ENCODE measurements at regions not wholly inside any gene's neighbourhood (a gene's known extent, or its start where the extent isn't known, plus 50 kb on each side); places are given as distances from the start of the nearest gene placed in this dataset.

DNA sequence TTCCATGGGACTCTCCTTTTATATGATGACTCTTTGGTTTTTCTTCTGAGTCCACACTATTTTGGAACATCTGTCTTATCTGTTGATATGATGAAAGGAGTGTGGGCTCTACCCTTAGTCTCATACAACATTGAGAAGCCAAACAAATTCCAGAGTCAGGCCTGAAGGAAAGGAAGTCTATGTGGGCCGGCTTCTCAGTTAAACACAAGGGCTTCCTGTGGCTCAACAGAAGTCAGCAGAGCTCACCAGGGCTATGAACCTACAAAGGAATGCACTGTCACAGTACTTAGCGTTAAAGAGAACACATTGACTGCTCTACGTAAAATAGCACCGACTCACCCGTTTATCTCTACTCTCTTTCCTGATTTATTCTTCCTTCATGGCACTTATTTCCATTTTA lies 641.0 kb upstream of the FRG1 start:
- no peak for DNase-seq
- no peak overlapping the region for H3K27ac ChIP-seq
- WGBS, 2 donors, result 72 to 77% methylated on average over 5 of the region's 5 CpGs
- H3K27me3 ChIP-seq, result no peaks in the 10 kb centered on the region
- intact Hi-C loops (cut with DNase I), result no loop called here
- H3K4me3 ChIP-seq (replicated peaks in 1 of 3), result no peak overlapping the region
- TF ChIP-seq POLR2A (IDR thresholded peaks at IDR 0.05), result no peak
- TF ChIP-seq, protein P1, sequence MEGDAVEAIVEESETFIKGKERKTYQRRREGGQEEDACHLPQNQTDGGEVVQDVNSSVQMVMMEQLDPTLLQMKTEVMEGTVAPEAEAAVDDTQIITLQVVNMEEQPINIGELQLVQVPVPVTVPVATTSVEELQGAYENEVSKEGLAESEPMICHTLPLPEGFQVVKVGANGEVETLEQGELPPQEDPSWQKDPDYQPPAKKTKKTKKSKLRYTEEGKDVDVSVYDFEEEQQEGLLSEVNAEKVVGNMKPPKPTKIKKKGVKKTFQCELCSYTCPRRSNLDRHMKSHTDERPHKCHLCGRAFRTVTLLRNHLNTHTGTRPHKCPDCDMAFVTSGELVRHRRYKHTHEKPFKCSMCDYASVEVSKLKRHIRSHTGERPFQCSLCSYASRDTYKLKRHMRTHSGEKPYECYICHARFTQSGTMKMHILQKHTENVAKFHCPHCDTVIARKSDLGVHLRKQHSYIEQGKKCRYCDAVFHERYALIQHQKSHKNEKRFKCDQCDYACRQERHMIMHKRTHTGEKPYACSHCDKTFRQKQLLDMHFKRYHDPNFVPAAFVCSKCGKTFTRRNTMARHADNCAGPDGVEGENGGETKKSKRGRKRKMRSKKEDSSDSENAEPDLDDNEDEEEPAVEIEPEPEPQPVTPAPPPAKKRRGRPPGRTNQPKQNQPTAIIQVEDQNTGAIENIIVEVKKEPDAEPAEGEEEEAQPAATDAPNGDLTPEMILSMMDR (IDR thresholded peaks at IDR 0.05), result no peak
- no peaks in the 10 kb centered on the region for H3K9me3 ChIP-seq
- H3K36me3 ChIP-seq, result no peaks in the 10 kb centered on the region
- H3K4me1 ChIP-seq, result no peaks in the 10 kb centered on the region

DNA sequence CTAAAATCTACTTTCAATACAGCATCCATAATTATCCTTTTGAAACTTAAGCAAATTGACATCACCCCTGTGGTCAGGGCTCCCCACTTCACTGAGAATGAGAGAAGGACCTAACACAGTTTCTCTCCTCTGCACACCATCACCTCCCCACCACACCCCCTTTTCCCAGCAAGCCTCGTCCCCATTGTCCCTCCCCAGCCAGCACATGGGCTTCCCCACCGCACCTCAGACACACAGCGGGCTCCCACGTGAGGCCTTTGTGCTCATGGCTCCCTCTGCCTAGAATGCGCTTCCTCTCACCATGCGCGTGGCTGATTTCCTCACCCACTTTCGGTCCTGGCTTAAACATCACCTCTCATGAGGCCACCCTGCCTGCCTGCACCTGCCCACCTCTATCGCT lies 639.0 kb upstream of the FRG1 start:
- TF ChIP-seq, protein P1 (IDR thresholded peaks at IDR 0.05), result no peak
- no peak for TF ChIP-seq POLR2A (IDR thresholded peaks at IDR 0.05)

DNA sequence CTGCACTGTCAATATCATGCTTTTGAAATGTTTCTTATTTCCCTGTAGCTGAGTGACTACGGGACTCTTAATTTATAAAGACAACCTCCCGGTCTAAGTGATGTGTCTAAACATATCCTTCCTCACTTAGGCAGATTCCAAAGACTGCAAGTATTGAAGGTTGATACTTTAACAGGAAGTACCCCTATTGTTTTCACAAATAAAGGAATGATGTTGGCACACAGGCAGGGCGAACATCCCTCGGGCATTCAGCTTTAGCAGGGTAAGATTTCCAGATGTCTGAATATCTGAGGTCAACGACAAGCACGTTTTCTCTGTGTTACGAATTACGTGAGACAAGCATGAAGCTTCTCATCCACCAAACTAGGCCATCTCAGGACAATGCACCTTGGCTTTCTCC lies 638.0 kb upstream of the FRG1 start:
- 77 to 84% methylated on average over 8 of the region's 8 CpGs for WGBS, 2 donors
- intact Hi-C loops (cut with DNase I), result no loop called here
- Histone ChIP-seq H3K9me3 (no peaks in the 10 kb centered on the region), H3K4me3 (replicated peaks in 1 of 3) (no peak overlapping the region), H3K4me1 (no peaks in the 10 kb centered on the region), H3K27ac (no peak overlapping the region), H3K36me3 (no peaks in the 10 kb centered on the region), H3K27me3 (no peaks in the 10 kb centered on the region)
- TF ChIP-seq, protein P1 (IDR thresholded peaks at IDR 0.05), result no peak
- TF ChIP-seq POLR2A (IDR thresholded peaks at IDR 0.05), result no peak
- DNase-seq, result no peak

More for the DNA sequence above, 639.0 kb upstream of the FRG1 start:
- no peaks in the 10 kb centered on the region for H3K27me3 ChIP-seq
- intact Hi-C loops (cut with DNase I), result no loop called here
- 87 to 88% methylated on average over 9 of the region's 9 CpGs for WGBS, 2 donors
- no peaks in the 10 kb centered on the region for H3K9me3 ChIP-seq
- H3K4me3 ChIP-seq (replicated peaks in 1 of 3), result no peak overlapping the region
- no peaks in the 10 kb centered on the region for H3K4me1 ChIP-seq
- DNase-seq, result no peak
- no peaks in the 10 kb centered on the region for H3K36me3 ChIP-seq
- no peak overlapping the region for H3K27ac ChIP-seq

DNA sequence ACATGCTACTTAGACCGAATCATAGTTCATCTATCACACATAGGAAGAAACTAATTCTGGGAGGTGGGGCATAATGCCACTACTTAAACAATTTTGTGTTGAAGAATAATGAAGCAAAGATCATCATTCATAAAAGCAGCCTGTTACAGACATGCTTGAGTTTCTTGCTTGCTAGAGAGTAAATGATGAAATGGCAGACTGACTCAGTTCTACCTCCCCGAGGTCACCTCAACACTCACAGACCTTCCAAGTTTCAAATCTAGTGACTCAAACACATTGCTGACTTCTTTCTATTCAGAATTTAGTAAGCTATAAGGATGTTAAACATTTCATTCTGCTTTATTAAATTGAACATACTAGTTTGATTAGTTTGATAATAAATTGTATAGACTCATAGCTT lies 636.5 kb upstream of the FRG1 start:
- no peaks in the 10 kb centered on the region for H3K27me3 ChIP-seq
- WGBS, 2 donors, result 76 to 80% methylated on average over 2 of the region's 2 CpGs
- H3K9me3 ChIP-seq, result no peaks in the 10 kb centered on the region
- DNase-seq, result no peak
- TF ChIP-seq, protein P1 (IDR thresholded peaks at IDR 0.05), result no peak
- TF ChIP-seq POLR2A (IDR thresholded peaks at IDR 0.05), result no peak
- no peaks in the 10 kb centered on the region for H3K4me1 ChIP-seq
- no peaks in the 10 kb centered on the region for H3K36me3 ChIP-seq
- no peak overlapping the region for H3K27ac ChIP-seq
- intact Hi-C loops (cut with DNase I), result no loop called here
- H3K4me3 ChIP-seq (replicated peaks in 1 of 3), result no peak overlapping the region

DNA sequence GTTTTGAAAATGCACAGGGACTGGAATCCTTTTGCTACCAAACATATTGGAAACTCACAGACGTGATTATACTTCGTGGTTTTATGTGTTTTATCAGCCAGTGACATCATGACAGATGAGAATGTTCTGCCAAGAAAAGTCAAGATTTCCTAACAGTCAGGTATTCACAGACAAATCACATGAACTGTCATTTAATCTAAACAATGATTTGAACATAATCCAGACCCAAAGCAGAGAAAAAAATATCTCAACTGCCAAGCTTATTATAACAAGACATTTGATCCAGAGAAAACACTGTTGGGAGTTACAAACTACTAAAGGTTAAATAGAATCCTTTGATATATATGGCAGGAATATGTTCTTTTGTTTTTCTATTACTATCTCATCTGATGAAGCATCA lies 635.9 kb upstream of the FRG1 start:
- TF ChIP-seq, protein P1 (IDR thresholded peaks at IDR 0.05), result no peak
- no peak for TF ChIP-seq POLR2A (IDR thresholded peaks at IDR 0.05)
- Histone ChIP-seq H3K36me3 (no peaks in the 10 kb centered on the region), H3K4me1 (no peaks in the 10 kb centered on the region), H3K9me3 (no peaks in the 10 kb centered on the region), H3K27me3 (no peaks in the 10 kb centered on the region), H3K4me3 (replicated peaks in 1 of 3) (no peak overlapping the region), H3K27ac (no peak overlapping the region)
- intact Hi-C loops (cut with DNase I), result no loop called here
- DNase-seq, result no peak
- WGBS, 2 donors, result 21 to 33% methylated on average over 2 of the region's 2 CpGs

Data from thyroid gland (tissue), 4 donors.